ENCODE measurements at regions not wholly inside any gene's neighbourhood (a gene's known extent, or its start where the extent isn't known, plus 50 kb on each side); places are given as distances from the start of the nearest gene placed in this dataset.

GRCh38 chr5:68048516-68048915, 167.0 kb upstream of the PIK3R1 start:
- no peak for TF ChIP-seq GATA3 (IDR thresholded peaks at IDR 0.05; ENCODE audit: low read depth, low read length)
- TF ChIP-seq GATA2 (IDR thresholded peaks at IDR 0.05; ENCODE audit: low read depth, low read length) = no peak
